ENCODE measurements at regions not wholly inside any gene's neighbourhood (a gene's known extent, or its start where the extent isn't known, plus 50 kb on each side); places are given as distances from the start of the nearest gene placed in this dataset.

DNA sequence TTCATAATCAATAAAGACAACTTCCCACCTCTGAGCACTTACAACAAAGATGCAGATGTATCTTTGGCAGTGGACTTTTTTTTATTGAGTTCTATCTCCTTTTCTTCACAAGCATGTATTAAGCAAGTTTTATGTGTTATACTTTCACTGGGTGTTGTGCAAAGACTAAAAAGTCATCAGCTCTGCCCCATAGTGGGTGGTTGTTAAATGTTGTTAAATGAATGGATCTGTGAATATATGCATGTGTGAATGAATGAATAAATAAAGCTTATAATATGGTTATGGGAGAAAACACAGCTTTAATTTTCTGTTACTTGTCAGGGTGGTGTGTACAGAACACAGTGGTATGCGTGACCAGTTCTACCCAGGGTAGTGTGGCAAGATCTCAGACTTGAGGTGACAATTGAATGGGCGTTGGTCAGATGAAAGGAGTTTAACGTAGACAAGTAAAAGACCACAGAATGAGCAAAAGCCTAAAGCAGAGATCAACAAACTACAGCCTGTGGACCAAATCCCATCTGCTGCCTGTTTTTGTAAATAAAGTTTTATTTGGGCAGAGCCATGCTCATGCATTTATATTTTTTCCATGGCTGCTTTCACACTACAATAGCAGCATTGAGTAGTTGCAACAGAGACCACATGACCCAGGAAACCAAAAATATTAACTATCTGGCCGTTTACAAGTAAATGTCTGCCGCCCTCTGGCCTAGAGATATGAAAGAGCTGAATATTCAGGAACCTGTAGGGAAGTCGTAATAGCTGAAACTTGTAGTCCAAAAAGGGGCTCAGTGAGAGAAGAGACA lies 207.4 kb upstream of the EEA1 start:
- DNase-seq, result no peak

DNA sequence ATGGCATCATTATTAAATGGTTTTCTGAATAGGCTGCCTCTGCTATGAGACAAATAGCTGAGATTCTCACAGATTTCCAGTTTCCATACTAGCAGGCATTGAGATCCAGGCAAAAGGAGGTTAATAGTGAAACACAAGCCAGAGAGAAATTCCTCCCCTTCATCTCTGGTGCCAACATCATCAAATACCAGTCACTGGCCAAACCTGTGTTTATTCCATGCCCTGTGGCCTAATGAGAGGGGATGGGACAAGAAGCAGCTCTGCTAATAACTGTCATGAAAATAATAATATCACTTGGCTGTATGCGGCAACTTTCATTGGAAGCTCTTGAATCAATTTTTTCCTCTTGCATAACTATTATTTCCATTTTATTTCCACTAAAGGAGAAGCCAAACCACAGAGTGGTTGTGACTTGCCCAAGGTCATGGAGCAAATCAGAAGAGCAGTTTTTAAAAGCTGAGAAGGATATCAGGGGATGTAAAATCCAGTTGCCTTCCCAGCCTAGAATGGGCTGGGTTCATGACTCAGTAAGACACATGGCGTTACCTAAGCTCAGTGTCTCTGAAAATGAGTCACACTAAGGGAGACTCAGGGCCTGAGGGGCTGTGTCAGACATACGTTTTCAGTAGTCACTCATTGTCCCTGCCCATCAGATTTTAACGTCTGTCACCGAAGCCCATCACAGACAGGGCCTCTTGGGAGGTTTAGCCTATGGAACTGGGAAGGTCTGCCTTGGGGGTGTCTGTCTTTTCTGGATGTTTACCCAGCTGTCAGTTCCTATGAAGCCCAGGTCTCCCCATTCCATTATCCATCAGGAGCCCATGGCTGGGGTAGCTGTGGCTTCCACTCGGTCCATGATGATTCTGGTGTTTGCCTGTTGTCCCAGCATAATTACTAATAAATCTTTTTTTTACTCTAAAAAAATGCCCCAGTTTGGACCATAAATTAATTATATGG lies 208.8 kb upstream of the EEA1 start:
- DNase-seq, result no peak

DNA sequence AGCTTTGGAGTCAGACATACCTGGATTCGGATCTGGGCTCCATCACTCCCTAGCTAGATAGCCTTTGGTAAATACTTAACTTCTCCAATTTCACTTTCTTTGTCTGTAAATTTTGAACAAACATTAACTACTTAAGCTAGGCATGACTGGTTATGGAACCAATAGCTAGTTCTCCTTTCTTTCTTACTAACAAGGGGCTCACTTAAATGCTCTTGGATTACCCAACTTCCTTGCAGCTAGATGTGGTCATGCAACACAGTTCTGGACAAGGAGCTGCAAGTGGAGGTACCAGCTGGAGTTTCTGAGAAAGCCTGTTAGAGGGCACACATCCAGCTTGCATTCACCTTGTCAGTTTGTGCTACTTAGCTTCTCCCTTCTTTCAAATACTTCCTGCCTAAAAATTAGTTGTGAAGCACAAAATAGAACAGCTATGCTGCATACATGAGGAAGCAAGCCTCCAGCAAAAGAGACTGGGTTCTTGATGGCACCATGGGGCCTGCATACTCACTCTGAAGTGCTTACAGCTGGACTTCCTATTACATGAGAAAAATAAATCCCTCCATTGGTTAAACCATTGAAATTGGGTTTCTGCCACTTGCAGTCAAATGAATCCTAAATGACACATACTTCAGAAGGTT lies 210.1 kb upstream of the EEA1 start:
- DNase-seq, result no peak

DNA sequence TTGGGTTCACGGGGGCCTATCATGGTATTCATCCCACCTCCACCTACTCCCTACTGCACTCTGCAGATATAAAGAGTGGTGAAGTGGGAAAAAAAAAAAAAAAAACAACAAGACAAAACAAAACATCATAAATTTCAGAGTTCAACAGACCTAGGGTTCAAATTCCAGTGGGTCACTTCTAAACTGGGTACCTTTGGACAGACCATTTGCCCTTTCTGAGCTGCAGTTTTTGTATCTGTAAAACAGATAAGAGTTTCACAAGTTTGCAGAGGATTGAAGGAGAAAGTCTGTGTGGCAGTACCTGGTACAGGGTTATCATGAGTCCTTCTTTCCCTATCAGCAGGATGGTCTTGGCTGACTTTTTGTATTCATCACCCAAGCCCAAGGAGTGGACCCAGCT lies 211.2 kb upstream of the EEA1 start:
- no peak for DNase-seq

DNA sequence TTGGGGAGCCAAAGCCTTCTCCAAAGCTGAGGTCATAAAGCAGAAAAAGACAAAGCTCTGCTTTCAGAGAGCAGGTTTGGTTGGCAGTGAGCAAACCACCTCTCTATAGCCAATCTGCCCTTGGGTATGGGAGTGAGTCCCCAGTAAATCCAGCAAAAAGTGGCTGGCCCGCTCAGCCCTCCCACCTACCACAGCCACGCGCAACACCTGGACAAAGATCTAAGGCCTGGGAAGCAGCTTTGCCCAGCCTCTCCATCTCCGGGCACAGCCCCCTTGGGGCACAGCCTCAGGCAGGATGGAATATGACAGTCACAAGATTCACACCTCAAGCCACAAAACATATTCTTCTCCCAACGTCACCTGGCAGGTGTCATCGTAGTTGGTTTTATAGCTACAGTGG lies 211.7 kb upstream of the EEA1 start:
- no peak for DNase-seq

DNA sequence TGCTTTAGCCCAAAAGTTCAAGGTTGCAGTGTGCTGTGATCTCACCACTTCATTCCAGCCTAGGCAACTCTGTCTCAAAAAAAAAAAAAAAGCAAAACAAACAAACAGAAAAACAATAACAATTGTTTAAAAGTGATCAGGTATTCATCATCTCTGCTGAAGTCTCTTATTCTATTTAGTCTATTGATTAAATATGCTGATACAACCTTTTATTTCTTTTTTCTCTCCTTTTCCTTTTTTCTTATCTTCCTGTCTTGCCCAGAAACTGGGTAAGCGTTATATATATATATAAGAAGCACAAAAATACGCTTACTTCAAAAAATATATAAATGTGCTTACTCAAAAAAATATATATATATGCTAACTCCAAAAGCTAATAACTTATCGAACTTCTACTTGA lies 213.8 kb upstream of the EEA1 start:
- DNase-seq, result no peak

DNA sequence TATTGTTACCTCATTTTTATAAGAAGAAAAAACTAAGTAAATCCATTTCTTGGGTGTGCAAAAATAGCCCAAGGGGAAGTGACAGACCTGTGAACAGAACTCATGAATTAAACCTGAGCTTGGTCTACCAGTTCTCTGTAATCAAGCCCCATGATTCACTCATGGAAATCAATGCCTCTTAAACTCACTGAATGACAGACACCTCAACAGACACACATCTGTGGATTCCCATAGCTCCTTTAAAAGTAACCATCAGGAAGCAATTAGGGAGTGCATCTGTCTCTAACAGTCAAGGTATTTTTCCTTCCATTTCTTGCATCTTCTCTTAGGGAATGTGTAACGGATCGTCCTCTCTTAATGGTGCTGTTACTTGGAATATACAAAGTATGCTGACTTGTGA lies 215.0 kb upstream of the EEA1 start:
- DNase-seq, result no peak

DNA sequence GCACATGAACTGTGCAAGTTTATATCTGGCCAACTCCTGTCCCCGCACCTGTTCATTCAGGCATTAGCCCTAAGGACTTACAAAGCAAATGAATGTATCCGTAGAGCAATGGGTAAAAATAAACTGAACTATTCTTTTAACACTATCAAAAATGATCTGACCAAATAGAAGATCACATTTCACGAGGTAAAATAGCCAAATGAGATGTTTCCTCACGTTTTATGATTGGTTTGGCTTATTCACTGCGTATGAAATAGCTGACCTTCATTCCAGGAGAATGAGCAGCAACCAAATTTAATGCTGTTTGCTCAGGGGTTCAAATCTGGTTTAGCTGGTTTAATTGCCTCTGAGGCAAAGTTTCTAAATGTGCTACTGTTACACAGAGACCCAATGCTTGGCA lies 216.0 kb upstream of the EEA1 start:
- no peak for DNase-seq

DNA sequence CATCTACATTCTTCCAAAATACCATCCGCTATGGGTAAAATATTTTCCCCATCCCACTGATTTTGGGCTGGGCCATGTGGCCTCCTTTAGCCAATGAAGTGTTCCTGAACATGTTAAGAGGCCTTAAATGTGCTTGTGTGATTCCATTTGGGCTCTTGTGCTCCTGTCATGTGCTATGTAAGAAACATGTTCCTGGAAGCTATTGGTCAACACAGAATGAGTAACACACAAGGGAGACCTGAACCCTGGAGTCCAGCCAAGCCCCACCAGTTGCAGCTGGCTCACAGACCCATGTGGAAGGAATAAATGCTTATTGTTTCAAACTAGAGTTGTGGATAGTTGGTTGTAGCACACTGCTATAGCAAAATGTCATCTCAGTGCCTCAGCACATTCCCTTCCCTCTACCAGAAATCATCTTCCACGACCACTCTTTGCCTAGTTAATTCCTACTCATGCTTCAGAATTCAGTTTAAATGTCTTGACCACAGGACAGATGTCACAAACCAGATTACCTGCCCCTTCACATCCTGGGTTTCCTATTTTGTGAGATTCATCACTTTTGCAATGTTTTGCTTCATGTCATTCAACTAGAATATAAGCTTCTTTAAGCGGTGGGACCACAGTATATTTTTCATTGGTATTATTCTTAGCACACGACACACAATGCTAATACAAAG lies 217.3 kb upstream of the EEA1 start:
- DNase-seq, result no peak

DNA sequence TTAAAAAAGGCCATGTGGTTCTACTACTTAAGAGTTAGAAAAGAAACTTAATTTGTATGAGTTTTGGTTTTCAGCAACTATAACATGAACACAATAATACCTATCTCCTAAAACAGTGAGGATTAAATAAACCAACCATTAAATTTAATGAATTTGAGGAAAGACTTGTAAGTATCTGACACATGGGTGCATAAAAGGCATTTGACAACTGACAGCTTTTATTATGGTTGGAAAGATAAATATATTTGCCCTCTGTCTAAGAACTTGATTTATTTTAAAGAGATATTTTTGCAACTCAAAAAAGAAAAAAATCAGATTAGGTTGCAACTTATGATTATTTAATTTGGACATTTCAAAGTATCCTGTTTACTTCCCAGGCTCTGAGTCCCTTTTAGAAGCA lies 217.9 kb upstream of the EEA1 start:
- DNase-seq, result no peak

DNA sequence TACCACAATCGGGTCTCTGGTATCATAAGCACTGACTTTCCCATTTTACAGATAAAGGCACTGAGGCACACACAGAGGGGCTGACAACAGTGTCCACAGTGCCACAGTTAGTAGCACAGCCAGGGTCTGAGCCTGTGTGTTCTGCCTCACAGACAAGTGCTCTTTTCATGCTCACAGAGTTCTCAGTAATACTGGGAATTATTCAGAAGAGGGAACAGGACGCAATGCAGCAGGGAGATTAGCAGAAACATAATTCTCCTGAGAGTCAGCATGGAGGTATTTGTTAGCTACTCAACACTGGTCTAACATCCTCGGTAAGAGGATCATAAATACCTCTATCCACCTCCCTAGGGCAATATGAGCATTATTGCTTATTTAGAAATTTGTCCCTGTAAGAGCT lies 219.3 kb upstream of the EEA1 start:
- no peak for DNase-seq

DNA sequence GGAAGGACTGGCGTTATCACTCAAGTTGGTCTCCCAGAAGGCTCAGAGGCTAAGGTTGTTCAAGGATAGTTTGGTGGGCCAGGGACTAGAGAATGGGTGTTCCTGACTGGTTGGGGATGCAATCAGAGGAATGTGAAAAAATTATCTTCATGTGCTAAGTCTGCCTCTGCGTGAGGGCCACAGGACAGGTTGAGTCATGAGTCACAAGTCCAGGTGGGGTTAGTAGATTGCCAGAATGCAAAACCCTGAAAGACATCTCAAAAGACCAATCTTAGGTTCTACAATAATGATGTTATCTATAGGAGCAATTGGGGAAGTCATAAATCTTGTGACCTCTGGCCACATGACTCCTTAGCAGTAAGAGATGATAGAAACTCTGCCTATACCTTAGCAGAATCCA lies 220.1 kb upstream of the EEA1 start:
- no peak for DNase-seq

DNA sequence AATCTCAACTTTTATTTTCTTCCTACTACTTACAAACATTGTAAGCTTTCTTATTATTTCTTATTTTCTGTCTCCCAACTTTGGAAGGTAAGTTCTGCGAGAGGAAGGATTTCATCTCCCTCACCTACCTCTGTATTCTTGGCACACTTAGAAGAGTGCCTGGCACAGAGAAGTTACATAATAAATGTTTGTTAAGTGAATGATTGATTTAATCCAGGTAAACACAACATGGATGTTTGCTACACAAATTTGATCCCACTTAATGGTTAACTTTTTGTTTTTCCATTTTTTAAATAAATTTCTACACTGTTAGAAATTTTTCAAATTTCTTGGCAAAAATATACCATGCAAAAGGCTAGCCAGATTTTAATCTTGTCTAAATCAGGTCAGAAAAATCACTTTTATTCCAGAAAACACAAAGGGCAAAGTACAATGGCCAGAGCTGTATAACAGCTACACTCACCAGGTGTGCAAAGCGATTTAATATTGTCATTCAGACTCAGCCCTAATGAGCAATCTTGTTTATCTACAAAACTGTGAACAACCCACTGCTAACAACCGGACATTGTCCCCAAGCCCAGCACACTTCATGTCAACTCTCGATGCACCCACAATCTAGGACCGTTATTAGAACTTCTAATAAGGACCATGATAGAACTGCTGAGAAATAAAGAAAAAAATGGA lies 222.1 kb upstream of the EEA1 start:
- DNase-seq, result no peak

DNA sequence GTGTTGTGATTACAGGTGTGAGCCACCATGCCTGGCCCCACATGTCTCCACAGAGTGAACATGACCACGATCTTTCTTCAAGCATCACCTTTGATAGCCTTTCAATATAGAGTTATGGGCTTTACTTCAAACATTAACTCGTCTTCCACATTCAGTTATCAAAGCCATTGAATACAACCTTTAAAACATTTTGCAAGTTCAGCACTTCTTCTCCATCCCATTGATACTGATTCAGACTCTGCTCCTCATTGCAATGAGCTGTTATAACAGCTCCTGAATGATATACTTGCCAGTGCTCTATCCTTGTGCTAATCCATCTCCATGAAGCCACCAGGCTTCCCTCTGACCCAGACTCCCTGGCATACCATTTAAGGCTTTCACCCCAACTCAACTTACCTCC lies 223.5 kb upstream of the EEA1 start:
- no peak for DNase-seq

DNA sequence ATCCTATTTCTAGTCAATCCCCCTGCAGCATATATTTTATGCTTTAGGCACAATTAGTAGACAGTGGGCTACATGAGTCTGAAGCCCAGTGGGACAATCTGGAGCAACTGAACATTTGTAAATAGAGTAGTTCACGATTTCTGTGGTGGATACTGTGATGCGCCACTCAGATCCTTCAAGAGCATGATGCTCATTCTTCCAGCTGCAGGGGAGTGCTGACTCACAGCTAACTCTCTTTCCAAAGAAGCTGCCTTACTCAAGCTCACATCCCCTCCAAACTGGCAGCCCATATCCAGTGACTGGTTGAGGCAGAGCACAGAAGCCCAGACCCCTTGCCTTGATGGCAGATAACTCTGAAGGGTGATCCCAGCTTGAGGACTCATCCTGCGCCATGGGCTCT lies 224.2 kb upstream of the EEA1 start:
- no peak for DNase-seq

DNA sequence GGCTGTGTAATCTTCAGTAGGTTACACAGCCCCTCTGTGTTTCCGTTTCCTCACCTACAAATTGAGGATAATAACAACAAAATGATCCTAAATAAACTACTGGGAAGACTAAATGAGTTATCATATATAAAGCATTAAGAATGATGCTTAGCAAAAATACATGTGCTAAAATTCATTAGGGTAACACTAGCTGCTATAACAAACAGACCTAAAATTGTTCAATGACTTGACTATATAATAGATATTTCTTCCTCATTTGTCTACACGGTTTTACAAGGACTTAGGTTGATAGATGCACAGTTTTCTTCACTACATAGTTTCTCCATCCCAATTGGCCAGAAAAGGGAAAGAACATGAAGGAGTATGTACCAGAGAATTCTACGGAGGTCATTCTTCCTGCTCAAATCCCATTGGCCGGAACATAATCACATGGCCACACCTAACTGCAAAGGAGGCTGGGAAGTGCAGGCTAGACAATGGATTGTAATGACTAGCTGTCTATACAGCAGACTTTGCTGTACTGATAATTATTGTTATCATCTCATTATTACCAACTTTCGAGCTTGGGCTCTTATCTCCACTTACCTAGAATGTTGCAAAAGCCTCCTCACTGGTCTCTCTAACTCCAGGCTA lies 223.5 kb upstream of the NUDT4 start:
- no peak for DNase-seq

DNA sequence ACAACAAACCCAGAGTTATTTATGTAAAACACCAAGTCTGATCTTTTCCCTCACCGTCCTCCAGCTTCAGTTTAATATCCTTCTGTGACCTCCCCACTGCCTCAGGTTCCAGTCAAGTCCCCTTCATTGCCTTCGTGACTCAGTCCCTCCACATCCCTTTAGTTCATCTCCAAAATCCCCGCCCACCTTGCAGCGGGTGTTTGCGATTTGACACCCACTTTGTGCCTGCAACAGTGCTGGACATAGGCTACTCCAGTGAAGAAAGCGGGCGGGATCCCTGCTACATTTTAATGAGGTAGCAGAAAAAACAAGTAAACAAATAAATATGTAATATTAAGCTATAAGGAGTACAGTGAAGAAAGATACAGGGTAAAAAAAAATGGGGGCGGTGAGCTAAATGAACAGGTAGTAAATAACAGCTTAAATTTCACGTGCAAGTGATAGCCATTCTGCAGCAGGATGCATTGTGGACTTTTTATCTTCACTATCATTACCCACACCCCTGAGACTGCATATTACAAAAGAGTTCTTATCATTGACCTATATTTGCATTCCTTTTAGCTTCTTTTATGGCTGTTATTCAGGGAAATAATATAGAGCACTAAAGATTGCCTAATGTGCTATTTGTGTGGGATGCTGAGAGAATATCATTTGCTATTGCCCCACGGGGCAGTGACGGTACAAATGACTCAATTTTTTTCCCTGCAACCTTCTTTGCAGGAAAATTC lies 222.8 kb upstream of the NUDT4 start:
- no peak for DNase-seq

DNA sequence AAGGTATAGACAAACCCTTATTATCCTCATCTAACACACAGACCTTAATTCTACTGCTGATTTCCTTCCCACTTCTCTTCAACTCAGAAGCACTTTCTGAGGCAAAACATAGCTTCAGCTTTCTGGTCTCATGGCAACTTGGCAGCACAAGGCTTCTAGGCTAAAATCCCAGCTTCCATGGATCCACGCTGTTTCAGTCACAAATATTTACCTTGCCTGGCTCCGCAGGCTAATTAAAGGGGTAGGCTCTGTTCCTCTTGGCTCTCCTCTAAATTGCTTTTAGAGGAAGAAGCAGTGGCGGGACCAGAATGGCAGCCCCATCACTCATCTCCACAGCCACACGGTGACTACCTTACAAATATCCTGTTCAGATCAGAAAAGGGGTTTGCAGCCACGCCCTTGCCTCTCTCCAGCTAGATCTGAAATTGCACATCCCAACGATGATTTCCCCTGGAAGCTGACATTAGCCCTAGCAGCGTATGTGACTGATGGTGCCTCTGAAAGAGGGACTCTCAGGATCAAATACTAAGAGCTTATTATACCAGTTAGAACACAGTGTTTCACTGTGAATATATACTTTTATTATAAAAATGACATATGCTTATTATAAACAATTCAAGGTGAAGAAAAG lies 221.5 kb upstream of the NUDT4 start:
- no peak for DNase-seq

DNA sequence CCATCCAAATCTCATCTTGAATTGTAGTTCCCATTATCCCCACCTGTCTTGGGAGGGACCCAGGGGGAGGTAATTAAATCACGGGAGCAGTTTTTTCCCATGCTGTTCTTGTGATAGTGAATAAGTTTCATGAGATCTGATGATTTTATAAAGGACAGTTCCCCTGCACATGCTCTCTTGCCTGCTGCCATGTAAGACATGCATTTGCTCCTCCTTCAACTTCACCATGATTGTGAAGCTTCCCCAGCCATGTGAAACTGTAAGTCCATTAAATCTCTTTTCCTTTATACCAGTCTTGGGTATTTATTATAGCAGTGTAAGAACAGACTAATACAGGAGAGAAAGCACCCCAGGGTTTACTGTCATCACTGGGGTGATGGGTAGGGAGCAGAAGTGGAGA lies 220.4 kb upstream of the NUDT4 start:
- DNase-seq, result no peak

DNA sequence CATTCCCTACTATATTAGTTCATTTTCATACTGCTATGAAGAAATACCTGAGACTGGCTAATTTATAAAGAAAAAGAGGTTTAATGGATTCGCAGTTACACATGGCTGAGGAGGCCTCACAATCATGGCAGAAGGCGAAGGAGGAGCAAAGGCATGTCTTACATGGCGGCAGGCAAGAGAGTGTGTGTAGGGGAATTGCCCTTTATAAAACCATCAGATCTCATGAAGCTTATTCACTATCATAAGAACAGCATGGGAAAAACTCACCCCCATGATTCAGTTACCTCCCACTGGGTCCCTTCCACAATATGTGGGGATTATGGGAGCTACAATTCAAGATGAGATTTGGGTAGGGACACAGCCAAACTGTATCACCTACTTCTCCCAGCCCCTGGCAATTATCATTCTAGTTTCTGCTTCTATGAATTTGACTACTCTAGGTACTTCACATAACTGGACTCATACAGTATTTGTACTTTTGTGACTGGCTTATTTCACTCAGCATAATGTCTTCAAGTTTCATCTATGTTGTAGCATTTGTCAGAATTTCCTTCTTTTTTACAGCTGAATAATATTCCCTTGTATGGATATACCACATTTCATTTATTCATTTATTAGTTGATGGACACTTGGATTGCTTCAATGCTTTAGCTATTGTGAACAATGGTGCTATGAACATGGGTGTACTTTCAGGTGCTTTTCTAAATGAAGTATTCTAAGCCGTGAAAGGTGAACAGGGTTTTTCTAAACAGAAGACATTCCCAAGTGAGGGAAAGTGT lies 219.5 kb upstream of the NUDT4 start:
- DNase-seq, result no peak

Data from KG1 (cell line).